ENCODE measurements at regions not wholly inside any gene's neighbourhood (a gene's known extent, or its start where the extent isn't known, plus 50 kb on each side); places are given as distances from the start of the nearest gene placed in this dataset.
A peak's percentile ranks its signal among the peaks of the same experiment; 100 is the strongest.

GRCh38 chr5:117872798-117873368 lies 1115.5 kb downstream of the DTWD2 start:
- Histone ChIP-seq H3K9me3 (ENCODE audit: control insufficient read depth, insufficient read depth, low read depth, low read length) (no peaks in the 10 kb centered on the region), H3K27ac (ENCODE audit: low read depth, low read length) (no peak overlapping the region), H3K36me3 (ENCODE audit: control insufficient read depth, insufficient read depth, low read length) (no peaks in the 10 kb centered on the region), H3K4me1 (ENCODE audit: control insufficient read depth, insufficient read depth, low read length) (peaks cover 4% of the 10 kb centered on the region; the same call in 1 of the 2 replicates), H3K9ac (ENCODE audit: low read length) (no peak overlapping the region), H3K27me3 (ENCODE audit: control insufficient read depth, insufficient read depth, low read length) (no peaks in the 10 kb centered on the region), H3K4me3 (ENCODE audit: low read depth, low read length) (no peak overlapping the region)

DNA sequence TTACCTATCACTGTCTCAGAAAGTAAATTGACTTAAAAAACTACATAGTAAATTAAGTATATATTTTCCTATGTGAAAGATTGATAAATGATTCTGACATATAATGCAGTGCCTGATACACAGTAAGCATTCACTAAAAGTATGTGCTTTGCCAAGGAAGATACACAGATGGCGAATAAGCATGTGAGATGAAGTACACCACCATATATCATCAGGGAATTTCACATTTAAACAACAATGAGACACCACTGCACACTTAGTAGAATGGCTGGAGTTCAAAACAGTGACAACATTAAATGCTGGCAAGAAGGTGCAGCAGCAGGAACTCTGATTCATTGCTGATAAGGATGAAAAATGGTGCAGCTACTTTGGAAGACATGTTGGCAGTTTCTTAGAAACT lies 1118.8 kb downstream of the DTWD2 start:
- Histone ChIP-seq H3K4me1 (ENCODE audit: control insufficient read depth, insufficient read depth, low read length) (peaks cover 4% of the 10 kb centered on the region; the same call in 1 of the 2 replicates), H3K27me3 (ENCODE audit: control insufficient read depth, insufficient read depth, low read length) (no peaks in the 10 kb centered on the region), H3K4me3 (ENCODE audit: low read depth, low read length) (no peak overlapping the region), H3K9ac (ENCODE audit: low read length) (no peak overlapping the region), H3K27ac (ENCODE audit: low read depth, low read length) (no peak overlapping the region), H3K9me3 (ENCODE audit: control insufficient read depth, insufficient read depth, low read depth, low read length) (no peaks in the 10 kb centered on the region), H3K36me3 (ENCODE audit: control insufficient read depth, insufficient read depth, low read length) (no peaks in the 10 kb centered on the region)

GRCh38 chr5:117863586-117864296 lies 1124.6 kb downstream of the DTWD2 start:
- Histone ChIP-seq H3K9me3 (ENCODE audit: control insufficient read depth, insufficient read depth, low read depth, low read length) (no peaks in the 10 kb centered on the region), H3K36me3 (ENCODE audit: control insufficient read depth, insufficient read depth, low read length) (no peaks in the 10 kb centered on the region), H3K4me3 (ENCODE audit: low read depth, low read length) (no peak overlapping the region), H3K27me3 (ENCODE audit: control insufficient read depth, insufficient read depth, low read length) (no peaks in the 10 kb centered on the region), H3K27ac (ENCODE audit: low read depth, low read length) (no peak overlapping the region), H3K9ac (ENCODE audit: low read length) (no peak overlapping the region), H3K4me1 (ENCODE audit: control insufficient read depth, insufficient read depth, low read length) (no peaks in the 10 kb centered on the region)

- Histone ChIP-seq H3K4me1 (ENCODE audit: control insufficient read depth, insufficient read depth, low read length) (no peaks in the 10 kb centered on the region), H3K9me3 (ENCODE audit: control insufficient read depth, insufficient read depth, low read depth, low read length) (no peaks in the 10 kb centered on the region), H3K4me3 (ENCODE audit: low read depth, low read length) (no peak overlapping the region), H3K27ac (ENCODE audit: low read depth, low read length) (no peak overlapping the region), H3K9ac (ENCODE audit: low read length) (no peak overlapping the region), H3K36me3 (ENCODE audit: control insufficient read depth, insufficient read depth, low read length) (no peaks in the 10 kb centered on the region), H3K27me3 (ENCODE audit: control insufficient read depth, insufficient read depth, low read length) (no peaks in the 10 kb centered on the region)
Observed at GRCh38 chr5:117860550-117860949, 1127.8 kb downstream of the DTWD2 start.

- Histone ChIP-seq H3K9me3 (ENCODE audit: control insufficient read depth, insufficient read depth, low read depth, low read length) (no peaks in the 10 kb centered on the region), H3K36me3 (ENCODE audit: control insufficient read depth, insufficient read depth, low read length) (no peaks in the 10 kb centered on the region), H3K4me3 (ENCODE audit: low read depth, low read length) (no peak overlapping the region), H3K27me3 (ENCODE audit: control insufficient read depth, insufficient read depth, low read length) (no peaks in the 10 kb centered on the region), H3K4me1 (ENCODE audit: control insufficient read depth, insufficient read depth, low read length) (no peaks in the 10 kb centered on the region), H3K27ac (ENCODE audit: low read depth, low read length) (no peak overlapping the region), H3K9ac (ENCODE audit: low read length) (no peak overlapping the region)
Observed at GRCh38 chr5:117859176-117859575, 1129.2 kb downstream of the DTWD2 start.

- Histone ChIP-seq H3K36me3 (ENCODE audit: control insufficient read depth, insufficient read depth, low read length) (no peaks in the 10 kb centered on the region), H3K27ac (ENCODE audit: low read depth, low read length) (no peak overlapping the region), H3K4me3 (ENCODE audit: low read depth, low read length) (no peak overlapping the region), H3K4me1 (ENCODE audit: control insufficient read depth, insufficient read depth, low read length) (no peaks in the 10 kb centered on the region), H3K9ac (ENCODE audit: low read length) (no peak overlapping the region), H3K27me3 (ENCODE audit: control insufficient read depth, insufficient read depth, low read length) (no peaks in the 10 kb centered on the region), H3K9me3 (ENCODE audit: control insufficient read depth, insufficient read depth, low read depth, low read length) (no peaks in the 10 kb centered on the region)
Observed at GRCh38 chr5:117856713-117857112, 1131.6 kb downstream of the DTWD2 start.

DNA sequence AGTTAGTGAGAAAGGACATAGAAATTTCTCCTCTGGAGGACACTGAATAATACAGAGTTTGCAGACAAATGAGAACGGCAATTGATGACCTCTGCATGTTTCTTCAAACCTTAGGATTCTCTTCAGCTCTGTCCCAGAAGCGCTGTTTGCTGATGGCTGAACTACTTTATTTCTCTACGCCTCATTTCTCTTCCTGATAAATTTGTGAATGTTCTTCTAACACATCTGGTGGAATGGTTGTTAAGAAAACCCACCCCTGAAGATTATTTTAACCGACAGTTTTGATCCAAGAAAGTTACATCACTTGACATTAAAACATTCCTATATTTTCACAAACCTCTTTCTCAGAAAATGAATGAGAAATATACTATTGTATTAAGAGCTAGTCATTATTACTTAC lies 1150.6 kb downstream of the DTWD2 start:
- H3K27ac ChIP-seq (ENCODE audit: low read depth, low read length) = no peak overlapping the region
- no peaks in the 10 kb centered on the region for H3K27me3 ChIP-seq (ENCODE audit: control insufficient read depth, insufficient read depth, low read length)
- no peaks in the 10 kb centered on the region for H3K4me1 ChIP-seq (ENCODE audit: control insufficient read depth, insufficient read depth, low read length)
- H3K9ac ChIP-seq (ENCODE audit: low read length) = no peak overlapping the region
- H3K4me3 ChIP-seq (ENCODE audit: low read depth, low read length) = no peak overlapping the region
- H3K36me3 ChIP-seq (ENCODE audit: control insufficient read depth, insufficient read depth, low read length) = no peaks in the 10 kb centered on the region
- no peaks in the 10 kb centered on the region for H3K9me3 ChIP-seq (ENCODE audit: control insufficient read depth, insufficient read depth, low read depth, low read length)

- no peaks in the 10 kb centered on the region for H3K27me3 ChIP-seq (ENCODE audit: control insufficient read depth, insufficient read depth, low read length)
- H3K4me3 ChIP-seq (ENCODE audit: low read depth, low read length) = no peak overlapping the region
Observed at GRCh38 chr5:117833691-117834090, 1154.7 kb downstream of the DTWD2 start.

DNA sequence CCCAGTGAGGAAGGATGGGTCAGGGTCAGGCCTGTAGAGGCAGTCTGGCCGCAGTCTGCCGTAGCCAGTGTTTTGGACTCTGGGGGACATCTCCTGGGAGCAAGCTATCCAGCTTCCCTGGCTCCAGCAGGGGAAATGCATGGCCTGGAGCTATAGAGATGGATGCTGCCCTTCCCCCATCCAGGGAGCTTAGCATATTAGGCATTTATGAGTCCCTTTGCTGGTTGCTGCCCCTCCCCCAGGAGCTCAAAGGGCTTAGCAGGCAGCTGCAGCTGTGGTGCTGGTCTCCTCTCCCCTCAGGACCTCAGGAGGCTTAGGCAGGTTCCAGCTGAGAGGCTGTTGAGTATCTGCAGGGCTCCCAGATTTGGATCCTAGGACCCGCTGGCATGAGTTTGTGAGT lies 1158.7 kb downstream of the DTWD2 start:
- Histone ChIP-seq H3K36me3 (ENCODE audit: control insufficient read depth, insufficient read depth, low read length) (no peaks in the 10 kb centered on the region), H3K4me3 (ENCODE audit: low read depth, low read length) (peak overlapping the region; percentile 4; the same call in 1 of the 2 replicates), H3K27me3 (ENCODE audit: control insufficient read depth, insufficient read depth, low read length) (no peaks in the 10 kb centered on the region), H3K27ac (ENCODE audit: low read depth, low read length) (no peak overlapping the region), H3K9ac (ENCODE audit: low read length) (no peak overlapping the region), H3K4me1 (ENCODE audit: control insufficient read depth, insufficient read depth, low read length) (peaks cover 8% of the 10 kb centered on the region), H3K9me3 (ENCODE audit: control insufficient read depth, insufficient read depth, low read depth, low read length) (no peaks in the 10 kb centered on the region)

More at GRCh38 chr5:117833691-117834090, 1154.7 kb downstream of the DTWD2 start:
- H3K36me3 ChIP-seq (ENCODE audit: control insufficient read depth, insufficient read depth, low read length) = no peaks in the 10 kb centered on the region
- H3K4me1 ChIP-seq (ENCODE audit: control insufficient read depth, insufficient read depth, low read length) = peaks cover 8% of the 10 kb centered on the region
- H3K27ac ChIP-seq (ENCODE audit: low read depth, low read length) = no peak overlapping the region
- H3K9ac ChIP-seq (ENCODE audit: low read length) = no peak overlapping the region
- H3K9me3 ChIP-seq (ENCODE audit: control insufficient read depth, insufficient read depth, low read depth, low read length) = no peaks in the 10 kb centered on the region

DNA sequence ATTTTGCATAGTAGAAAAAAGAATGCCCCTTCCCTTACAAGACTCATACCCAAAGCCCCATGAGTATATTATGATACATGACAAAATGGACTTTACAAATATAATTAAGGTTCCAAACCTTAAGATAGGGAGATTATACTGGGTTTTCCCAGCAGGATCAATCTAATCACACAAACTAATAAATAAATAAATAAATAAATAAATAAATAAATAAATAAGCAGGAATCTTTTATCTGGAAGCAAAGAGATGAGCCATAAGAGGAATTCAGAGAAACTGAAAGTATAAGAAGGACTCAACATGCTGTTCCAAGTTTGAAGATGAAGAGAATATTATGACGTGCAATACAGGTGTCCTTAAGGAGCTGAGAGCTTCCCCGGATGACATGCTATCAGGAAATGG lies 1174.5 kb downstream of the DTWD2 start:
- Histone ChIP-seq H3K9me3 (ENCODE audit: control insufficient read depth, insufficient read depth, low read depth, low read length) (peaks cover 6% of the 10 kb centered on the region; the same call in 1 of the 2 replicates), H3K4me1 (ENCODE audit: control insufficient read depth, insufficient read depth, low read length) (no peaks in the 10 kb centered on the region), H3K36me3 (ENCODE audit: control insufficient read depth, insufficient read depth, low read length) (no peaks in the 10 kb centered on the region), H3K9ac (ENCODE audit: low read length) (no peak overlapping the region), H3K4me3 (ENCODE audit: low read depth, low read length) (no peak overlapping the region), H3K27me3 (ENCODE audit: control insufficient read depth, insufficient read depth, low read length) (no peaks in the 10 kb centered on the region), H3K27ac (ENCODE audit: low read depth, low read length) (no peak overlapping the region)

- Histone ChIP-seq H3K9me3 (ENCODE audit: control insufficient read depth, insufficient read depth, low read depth, low read length) (peaks cover 6% of the 10 kb centered on the region; the same call in 1 of the 2 replicates), H3K4me3 (ENCODE audit: low read depth, low read length) (no peak overlapping the region), H3K4me1 (ENCODE audit: control insufficient read depth, insufficient read depth, low read length) (no peaks in the 10 kb centered on the region), H3K36me3 (ENCODE audit: control insufficient read depth, insufficient read depth, low read length) (no peaks in the 10 kb centered on the region), H3K27me3 (ENCODE audit: control insufficient read depth, insufficient read depth, low read length) (no peaks in the 10 kb centered on the region), H3K27ac (ENCODE audit: low read depth, low read length) (no peak overlapping the region), H3K9ac (ENCODE audit: low read length) (no peak overlapping the region)
Observed at GRCh38 chr5:117812861-117813260, 1175.5 kb downstream of the DTWD2 start.
